DOHH2 (cell line): ENCODE measurements at regions not wholly inside any gene's neighbourhood (a gene's known extent, or its start where the extent isn't known, plus 50 kb on each side); places are given as distances from the start of the nearest gene placed in this dataset.

ENCODE experiments used
- H3F3A ChIP-seq: fragments of 200-600 bp; sonication (generic), shearing (Covaris generic); 2 replicates; pipeline ENCODE4 v1.6.0; 2016; ENCODE audit warnings: antibody characterized with exemption, mild to moderate bottlenecking; ENCODE audit not compliant: control insufficient read depth, insufficient read depth
- H3K27ac ChIP-seq: fragments of 200-600 bp; sonication (generic); 2 replicates; pipeline ENCODE4 v1.5.1; 2014; ENCODE audit warnings: low read depth, mild to moderate bottlenecking, low read length, moderate library complexity
- H3K27me3 ChIP-seq: fragments of 200-600 bp; sonication (generic); 2 replicates; pipeline ENCODE4 v1.6.1; 2014; ENCODE audit warnings: mild to moderate bottlenecking, low read length, mixed read lengths; ENCODE audit not compliant: control insufficient read depth
- H3K36me3 ChIP-seq: fragments of 200-600 bp; sonication (generic); 2 replicates; pipeline ENCODE4 v1.6.1; 2014; ENCODE audit warnings: mild to moderate bottlenecking, low read length, moderate library complexity, mixed read lengths; ENCODE audit not compliant: control insufficient read depth
- H3K4me1 ChIP-seq: fragments of 200-600 bp; sonication (generic); 2 replicates; pipeline ENCODE4 v1.6.1; 2014; ENCODE audit warnings: mild to moderate bottlenecking, low read length, mixed read lengths; ENCODE audit not compliant: control insufficient read depth
- H3K4me2 ChIP-seq: fragments of 200-600 bp; sonication (generic); 2 replicates; pipeline ENCODE4 v1.6.0; 2014; ENCODE audit warnings: mild to moderate bottlenecking, low read length, moderate library complexity
- H3K4me3 ChIP-seq: fragments of 200-600 bp; sonication (generic); 2 replicates; pipeline ENCODE4 v1.5.1; 2014; ENCODE audit warnings: mild to moderate bottlenecking, low read length, mixed read lengths
- H3K79me2 ChIP-seq: fragments of 200-600 bp; sonication (generic); 2 replicates; pipeline ENCODE4 v1.6.1; 2014; ENCODE audit warnings: mild to moderate bottlenecking, low read length, mixed read lengths; ENCODE audit not compliant: control insufficient read depth
- H3K9me2 ChIP-seq: fragments of 200-600 bp; sonication (generic); replicated peaks from 2 replicates; pipeline ENCODE4 v1.6.1; 2014; ENCODE audit warnings: mild to moderate bottlenecking, low read length, mixed read lengths; ENCODE audit not compliant: control insufficient read depth
- H3K9me3 ChIP-seq: fragments of 200-600 bp; sonication (generic); 2 replicates; pipeline ENCODE4 v1.6.1; 2014; ENCODE audit warnings: antibody characterized with exemption, low read length, mixed read lengths; ENCODE audit not compliant: control insufficient read depth, insufficient read depth
- H4K20me1 ChIP-seq: fragments of 200-600 bp; sonication (generic); 2 replicates; pipeline ENCODE4 v1.6.0; 2014; ENCODE audit warnings: low read depth, mild to moderate bottlenecking, antibody characterized with exemption, low read length, moderate library complexity; ENCODE audit not compliant: control insufficient read depth, insufficient read depth
- EZH2phosphoT487 ChIP-seq: fragments of 200-600 bp; sonication (generic); IDR thresholded peaks from 2 replicates; pipeline ENCODE4 v1.6.1; 2017; ENCODE audit warnings: borderline replicate concordance, mild to moderate bottlenecking, antibody characterized with exemption, low read length, moderate library complexity, mixed read lengths
- TF ChIP-seq, protein P1 (sequence below): fragments of 200-600 bp; sonication (generic); IDR thresholded peaks from one replicate; pipeline ENCODE4 v1.5.1; 2014; ENCODE audit warnings: antibody characterized with exemption, mild to moderate bottlenecking, low read depth, low read length; ENCODE audit not compliant: poor library complexity, severe bottlenecking

DNA sequence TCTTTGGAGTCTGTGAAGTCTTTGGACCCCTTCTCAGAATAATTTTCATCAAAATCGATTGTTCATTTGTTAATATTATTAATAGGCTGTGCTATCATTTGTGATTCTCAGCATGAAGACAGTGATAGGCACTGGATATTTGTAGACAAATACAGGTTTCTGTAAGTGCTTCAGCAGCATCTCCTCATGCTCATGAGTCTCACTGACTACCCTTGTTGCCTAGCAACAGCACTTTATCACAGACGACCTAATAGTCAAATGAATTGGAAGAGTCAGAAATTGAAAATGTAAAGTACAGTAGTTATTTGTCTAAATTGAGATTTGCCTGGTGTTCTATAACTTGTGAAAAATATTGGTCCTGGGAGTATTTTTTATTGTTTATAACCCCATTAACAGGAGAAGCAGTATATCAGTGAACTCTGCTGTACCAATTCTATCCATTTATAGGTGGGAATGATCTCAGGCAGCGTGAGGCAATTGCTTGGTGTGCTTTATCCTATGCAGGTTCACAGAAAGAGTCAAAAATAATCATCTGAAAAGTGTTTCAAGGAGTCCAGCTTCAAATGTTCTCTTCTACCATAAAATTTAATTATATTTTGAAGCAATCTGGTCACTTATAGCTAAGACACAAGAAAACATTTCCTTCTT lies 684.6 kb downstream of the RFPL4B start:
- Histone ChIP-seq H4K20me1 (no peaks in the 10 kb centered on the region), H3K36me3 (no peaks in the 10 kb centered on the region), H3K27ac (no peak overlapping the region), H3F3A (no peaks in the 10 kb centered on the region), H3K27me3 (no peaks in the 10 kb centered on the region), H3K9me3 (no peaks in the 10 kb centered on the region), H3K4me2 (no peak overlapping the region), H3K4me1 (no peaks in the 10 kb centered on the region), H3K9me2 (no peaks in the 10 kb centered on the region), H3K79me2 (no peaks in the 10 kb centered on the region), H3K4me3 (no peak overlapping the region)
- TF ChIP-seq EZH2phosphoT487, result no peak
- TF ChIP-seq, protein P1, sequence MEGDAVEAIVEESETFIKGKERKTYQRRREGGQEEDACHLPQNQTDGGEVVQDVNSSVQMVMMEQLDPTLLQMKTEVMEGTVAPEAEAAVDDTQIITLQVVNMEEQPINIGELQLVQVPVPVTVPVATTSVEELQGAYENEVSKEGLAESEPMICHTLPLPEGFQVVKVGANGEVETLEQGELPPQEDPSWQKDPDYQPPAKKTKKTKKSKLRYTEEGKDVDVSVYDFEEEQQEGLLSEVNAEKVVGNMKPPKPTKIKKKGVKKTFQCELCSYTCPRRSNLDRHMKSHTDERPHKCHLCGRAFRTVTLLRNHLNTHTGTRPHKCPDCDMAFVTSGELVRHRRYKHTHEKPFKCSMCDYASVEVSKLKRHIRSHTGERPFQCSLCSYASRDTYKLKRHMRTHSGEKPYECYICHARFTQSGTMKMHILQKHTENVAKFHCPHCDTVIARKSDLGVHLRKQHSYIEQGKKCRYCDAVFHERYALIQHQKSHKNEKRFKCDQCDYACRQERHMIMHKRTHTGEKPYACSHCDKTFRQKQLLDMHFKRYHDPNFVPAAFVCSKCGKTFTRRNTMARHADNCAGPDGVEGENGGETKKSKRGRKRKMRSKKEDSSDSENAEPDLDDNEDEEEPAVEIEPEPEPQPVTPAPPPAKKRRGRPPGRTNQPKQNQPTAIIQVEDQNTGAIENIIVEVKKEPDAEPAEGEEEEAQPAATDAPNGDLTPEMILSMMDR, result no peak

DNA sequence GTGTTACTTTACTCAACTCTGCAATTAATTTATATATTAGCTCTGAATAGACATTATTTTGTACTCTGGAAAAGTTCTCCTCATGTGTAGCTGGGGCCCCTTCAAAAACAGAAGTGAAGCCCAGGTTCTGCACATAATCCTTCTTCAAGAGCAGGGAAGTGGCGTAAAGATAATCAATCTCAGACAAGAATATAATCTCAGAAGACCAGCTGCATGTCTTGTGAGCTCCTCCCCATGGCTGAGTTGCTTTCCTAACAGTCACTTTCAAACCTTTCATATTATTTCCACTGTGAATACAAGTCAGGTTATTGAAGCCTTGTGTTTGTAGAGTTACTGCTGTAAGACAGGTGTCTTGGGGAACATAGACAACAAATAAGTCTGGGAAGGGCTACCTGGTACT lies 691.9 kb downstream of the RFPL4B start:
- Histone ChIP-seq H3K4me2 (no peak overlapping the region), H3K9me3 (no peaks in the 10 kb centered on the region), H4K20me1 (no peaks in the 10 kb centered on the region), H3K9me2 (no peaks in the 10 kb centered on the region), H3K4me1 (no peaks in the 10 kb centered on the region), H3K27ac (no peak overlapping the region), H3K27me3 (no peaks in the 10 kb centered on the region), H3K36me3 (no peaks in the 10 kb centered on the region), H3K79me2 (no peaks in the 10 kb centered on the region), H3F3A (no peaks in the 10 kb centered on the region), H3K4me3 (no peak overlapping the region)
- TF ChIP-seq, protein P1, result no peak
- no peak for TF ChIP-seq EZH2phosphoT487

- H4K20me1 ChIP-seq, result no peaks in the 10 kb centered on the region
- H3K4me1 ChIP-seq, result no peaks in the 10 kb centered on the region
- no peaks in the 10 kb centered on the region for H3K79me2 ChIP-seq
- no peaks in the 10 kb centered on the region for H3K27me3 ChIP-seq
- H3K9me2 ChIP-seq, result no peaks in the 10 kb centered on the region
- H3K4me3 ChIP-seq, result no peak overlapping the region
- no peaks in the 10 kb centered on the region for H3F3A ChIP-seq
- H3K36me3 ChIP-seq, result no peaks in the 10 kb centered on the region
- H3K9me3 ChIP-seq, result no peaks in the 10 kb centered on the region
- H3K4me2 ChIP-seq, result no peak overlapping the region
- no peak for TF ChIP-seq EZH2phosphoT487
- TF ChIP-seq, protein P1, result no peak
- no peak overlapping the region for H3K27ac ChIP-seq
These were observed 700.0 kb downstream of the RFPL4B start for GRCh38 chr6:113047148-113047547.
